Fibroblast of lung (primary cell): ENCODE measurements at regions not wholly inside any gene's neighbourhood (a gene's known extent, or its start where the extent isn't known, plus 50 kb on each side); places are given as distances from the start of the nearest gene placed in this dataset.

Experiments used
- CTCF ChIP-seq, 2 donors: IDR thresholded peaks in 1 of 2; conservative IDR thresholded peaks in 1 of 2; 1 replicate in 1 of 2; 2 replicates in 1 of 2; pipeline ENCODE4 v1.5.1; 2011 to 2012; ENCODE audit warnings: low read length in 2 of 2, control low read depth in 1 of 2, inconsistent platforms in 1 of 2, low read depth in 1 of 2, mild to moderate bottlenecking in 1 of 2
- EZH2 ChIP-seq: IDR thresholded peaks from 2 replicates; pipeline ENCODE4 v1.5.1; 2012; ENCODE audit warnings: low read length, control low read depth, mild to moderate bottlenecking; ENCODE audit errors: missing control alignments

- TF ChIP-seq EZH2 (no peak), CTCF (conservative IDR thresholded peaks at IDR 0.05 in 1 of 2, IDR thresholded peaks at IDR 0.05 in 1 of 2; ENCODE audit: low read depth in 1 of 2, low read length in 2 of 2) (no peak)
Measured at GRCh38 chr2:20532634-20533437, 86.0 kb downstream of the RHOB start.
